WERI-Rb-1 (cell line): ENCODE measurements at regions not wholly inside any gene's neighbourhood (a gene's known extent, or its start where the extent isn't known, plus 50 kb on each side); places are given as distances from the start of the nearest gene placed in this dataset.

Experiments used
- DNase-seq: peaks from one replicate; pipeline ENCODE4 v3.0.0-alpha.2; 2020
- H3K27ac ChIP-seq: fragments of 250-450 bp; sonication (Bioruptor Pico); 2 replicates; pipeline ENCODE4 v1.5.1; 2020; ENCODE audit warnings: mild to moderate bottlenecking, moderate library complexity
- H3K27me3 ChIP-seq: fragments of 250-450 bp; sonication (Bioruptor Pico); 2 replicates; pipeline ENCODE4 v1.5.1; 2021; ENCODE audit warnings: mild to moderate bottlenecking, low read depth, moderate library complexity; ENCODE audit not compliant: insufficient read depth, severe bottlenecking
- H3K36me3 ChIP-seq: fragments of 250-450 bp; sonication (Bioruptor Pico); 2 replicates; pipeline ENCODE4 v1.5.1; 2020; ENCODE audit warnings: mild to moderate bottlenecking, moderate library complexity
- H3K4me3 ChIP-seq: 2 replicates; pipeline ENCODE4 v1.5.1; 2011; ENCODE audit warnings: low read depth, mild to moderate bottlenecking, control low read depth, low read length
- H3K9me3 ChIP-seq: fragments of 250-450 bp; sonication (Bioruptor Pico); 2 replicates; pipeline ENCODE4 v1.5.1; 2021; ENCODE audit warnings: mild to moderate bottlenecking, moderate library complexity; ENCODE audit not compliant: severe bottlenecking
- TF ChIP-seq, protein P1 (sequence below): IDR thresholded peaks from 2 replicates; pipeline ENCODE4 v1.5.1; 2011; ENCODE audit warnings: low read depth, mild to moderate bottlenecking, control low read depth, inconsistent platforms, low read length

DNA sequence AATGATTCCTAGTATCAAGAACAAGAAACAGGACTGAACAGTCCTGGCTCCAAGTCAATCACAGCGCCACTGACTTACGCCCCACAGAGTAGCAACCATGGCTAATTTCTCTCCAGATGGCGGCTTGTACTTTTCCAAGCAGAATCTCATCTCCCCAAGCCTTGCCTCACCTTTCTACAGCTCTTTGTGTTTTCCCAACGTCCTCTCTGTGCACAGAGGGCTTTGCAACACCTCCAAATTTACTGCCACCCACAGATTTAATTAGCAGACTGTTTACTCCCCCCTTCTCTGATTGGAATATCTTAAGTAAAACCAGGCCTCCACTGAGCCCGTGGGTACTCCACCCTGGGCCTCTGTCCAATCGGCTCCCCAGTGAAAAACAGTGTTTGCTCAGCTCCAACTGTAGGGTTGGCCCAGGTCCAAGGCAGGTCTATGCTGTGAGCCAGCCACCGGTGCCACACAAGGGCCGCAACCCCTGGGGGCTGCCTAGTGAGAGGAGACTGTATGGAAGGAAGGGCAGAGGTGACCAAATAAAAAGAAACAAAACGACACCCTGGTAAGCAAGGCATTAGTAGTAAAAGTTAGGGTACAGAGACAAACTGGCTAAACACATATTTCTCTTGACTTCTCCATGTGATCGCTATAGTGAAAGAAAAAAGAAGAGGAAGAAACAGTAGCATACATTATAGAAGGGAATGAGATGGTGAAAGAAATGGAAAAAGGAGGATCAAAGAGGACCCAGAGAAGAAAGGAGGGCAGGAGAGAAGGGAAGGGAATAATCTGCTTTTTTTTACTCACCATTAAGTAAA is 128.4 kb upstream of the SOD1 start:
- H3K4me3 ChIP-seq, result no peak overlapping the region
- no peak overlapping the region for H3K27ac ChIP-seq
- H3K27me3 ChIP-seq, result no peaks in the 10 kb centered on the region
- H3K36me3 ChIP-seq, result no peaks in the 10 kb centered on the region
- no peaks in the 10 kb centered on the region for H3K9me3 ChIP-seq
- no peak for DNase-seq
- TF ChIP-seq, protein P1, sequence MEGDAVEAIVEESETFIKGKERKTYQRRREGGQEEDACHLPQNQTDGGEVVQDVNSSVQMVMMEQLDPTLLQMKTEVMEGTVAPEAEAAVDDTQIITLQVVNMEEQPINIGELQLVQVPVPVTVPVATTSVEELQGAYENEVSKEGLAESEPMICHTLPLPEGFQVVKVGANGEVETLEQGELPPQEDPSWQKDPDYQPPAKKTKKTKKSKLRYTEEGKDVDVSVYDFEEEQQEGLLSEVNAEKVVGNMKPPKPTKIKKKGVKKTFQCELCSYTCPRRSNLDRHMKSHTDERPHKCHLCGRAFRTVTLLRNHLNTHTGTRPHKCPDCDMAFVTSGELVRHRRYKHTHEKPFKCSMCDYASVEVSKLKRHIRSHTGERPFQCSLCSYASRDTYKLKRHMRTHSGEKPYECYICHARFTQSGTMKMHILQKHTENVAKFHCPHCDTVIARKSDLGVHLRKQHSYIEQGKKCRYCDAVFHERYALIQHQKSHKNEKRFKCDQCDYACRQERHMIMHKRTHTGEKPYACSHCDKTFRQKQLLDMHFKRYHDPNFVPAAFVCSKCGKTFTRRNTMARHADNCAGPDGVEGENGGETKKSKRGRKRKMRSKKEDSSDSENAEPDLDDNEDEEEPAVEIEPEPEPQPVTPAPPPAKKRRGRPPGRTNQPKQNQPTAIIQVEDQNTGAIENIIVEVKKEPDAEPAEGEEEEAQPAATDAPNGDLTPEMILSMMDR, result no peak

DNA sequence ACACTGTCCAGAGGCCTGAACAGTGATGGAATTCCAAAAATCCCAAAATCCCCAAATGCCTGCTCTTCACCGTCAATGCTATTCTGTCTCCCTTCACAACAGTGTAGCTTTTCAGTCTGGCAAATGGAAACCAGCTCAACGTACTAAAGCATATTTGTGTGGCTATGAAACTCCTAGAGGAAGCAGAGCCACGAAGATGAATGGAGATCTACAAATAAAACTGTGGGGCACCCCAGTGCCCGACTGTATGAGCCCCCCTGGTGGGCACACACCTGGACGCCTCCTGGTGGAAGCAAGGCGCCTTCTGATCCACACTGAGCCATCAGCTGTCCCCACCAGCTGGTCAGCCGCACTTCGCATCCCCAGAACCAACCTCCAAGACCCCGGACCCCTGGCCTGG is 129.1 kb upstream of the SOD1 start:
- no peaks in the 10 kb centered on the region for H3K9me3 ChIP-seq
- H3K27me3 ChIP-seq, result no peaks in the 10 kb centered on the region
- H3K4me3 ChIP-seq, result no peak overlapping the region
- H3K27ac ChIP-seq, result no peak overlapping the region
- no peak for DNase-seq
- TF ChIP-seq, protein P1, result 0 out of 2 replicates have a peak, but pooled peaks have one; percentile 9
- no peaks in the 10 kb centered on the region for H3K36me3 ChIP-seq

DNA sequence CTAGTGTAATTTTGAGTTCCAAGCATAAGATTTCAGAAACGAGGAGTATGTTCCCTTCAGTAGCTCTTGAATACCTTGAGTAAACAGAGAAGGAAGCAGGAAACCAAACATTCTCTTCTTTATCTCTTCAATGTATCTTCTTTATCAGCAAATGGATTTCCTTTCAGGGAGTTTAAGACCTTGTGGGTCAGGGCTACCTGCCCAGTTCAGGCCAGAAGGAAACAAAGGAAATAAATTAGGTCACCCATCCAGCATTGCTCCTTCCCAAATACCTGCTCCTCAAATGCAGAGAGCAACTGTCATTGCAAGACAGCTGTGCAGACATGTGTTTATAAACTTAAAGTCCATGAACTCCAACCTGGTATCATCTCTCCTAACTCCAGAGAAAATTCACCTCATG is 130.1 kb upstream of the SOD1 start:
- TF ChIP-seq, protein P1, result no peak
- no peaks in the 10 kb centered on the region for H3K36me3 ChIP-seq
- H3K27me3 ChIP-seq, result no peaks in the 10 kb centered on the region
- no peaks in the 10 kb centered on the region for H3K9me3 ChIP-seq
- H3K4me3 ChIP-seq, result no peak overlapping the region
- H3K27ac ChIP-seq, result no peak overlapping the region
- no peak for DNase-seq

DNA sequence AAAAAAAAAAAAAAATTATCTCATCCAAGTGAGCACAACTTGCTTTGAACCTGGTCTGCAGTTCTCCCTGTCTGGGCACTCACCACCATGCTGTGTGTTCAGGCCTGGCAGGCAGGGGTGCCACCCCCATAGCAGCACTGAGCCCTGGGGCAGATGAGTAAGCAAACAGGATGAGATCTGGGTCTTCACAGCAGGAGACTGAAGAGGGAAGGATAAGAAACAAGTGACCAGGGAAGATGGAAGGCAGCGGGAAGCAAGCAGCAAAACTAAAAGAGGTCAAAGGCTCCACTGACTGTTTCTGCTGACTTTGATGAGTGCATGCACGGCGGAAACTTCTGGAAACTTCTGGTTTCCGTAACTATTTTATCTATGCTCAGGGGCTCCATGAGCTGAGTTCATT is 133.5 kb upstream of the SOD1 start:
- Histone ChIP-seq H3K36me3 (no peaks in the 10 kb centered on the region), H3K27ac (no peak overlapping the region; the same call in 1 of the 2 replicates), H3K4me3 (no peak overlapping the region), H3K9me3 (no peaks in the 10 kb centered on the region), H3K27me3 (no peaks in the 10 kb centered on the region)
- TF ChIP-seq, protein P1, result no peak
- no peak for DNase-seq

DNA sequence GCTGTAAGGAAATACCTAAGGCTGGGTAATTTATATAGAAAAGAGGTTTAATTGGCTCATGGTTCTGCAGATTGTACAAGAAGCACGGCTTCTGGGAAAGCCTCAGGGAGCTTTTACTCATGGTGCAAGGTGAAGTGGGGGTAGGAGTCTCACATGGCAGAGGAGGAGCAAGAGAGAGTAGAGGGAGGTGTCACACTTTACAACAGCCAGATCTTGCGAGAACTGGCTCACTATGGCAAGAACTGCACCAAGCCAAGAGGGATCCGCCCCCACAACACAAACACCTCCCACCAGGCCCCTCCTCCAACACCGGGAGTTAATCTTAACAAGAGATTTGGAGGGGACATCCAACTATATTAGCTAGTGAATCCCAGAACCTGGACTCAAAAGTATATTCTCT is 135.4 kb upstream of the SOD1 start:
- no peak overlapping the region for H3K4me3 ChIP-seq
- peak; percentile 21 for DNase-seq
- H3K27ac ChIP-seq, result no peak overlapping the region
- no peaks in the 10 kb centered on the region for H3K9me3 ChIP-seq
- no peaks in the 10 kb centered on the region for H3K36me3 ChIP-seq
- TF ChIP-seq, protein P1, result no peak
- H3K27me3 ChIP-seq, result no peaks in the 10 kb centered on the region

DNA sequence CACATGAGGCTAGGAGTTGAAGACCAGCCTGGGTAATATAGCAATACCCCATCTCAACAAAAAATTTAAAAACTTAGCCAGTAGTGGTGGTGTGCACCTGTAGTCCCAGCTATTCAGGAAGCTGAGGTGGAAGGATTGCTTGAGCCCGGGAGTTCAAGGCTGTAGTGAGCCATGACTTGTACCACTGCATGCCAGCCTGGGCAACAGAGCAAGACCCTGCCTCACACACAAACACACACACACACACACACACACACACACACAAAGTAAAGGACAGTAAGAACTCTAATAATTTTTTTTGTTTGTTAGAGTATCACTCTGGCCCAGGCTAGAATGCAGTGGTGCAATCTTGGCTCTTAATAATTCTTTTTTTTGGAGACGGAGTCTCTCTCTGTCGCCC is 138.0 kb upstream of the SOD1 start:
- H3K9me3 ChIP-seq, result no peaks in the 10 kb centered on the region
- no peak overlapping the region for H3K27ac ChIP-seq
- DNase-seq, result no peak
- TF ChIP-seq, protein P1, result no peak
- peaks cover 2% of the 10 kb centered on the region; the same call in 1 of the 2 replicates for H3K36me3 ChIP-seq
- H3K4me3 ChIP-seq, result no peak overlapping the region
- no peaks in the 10 kb centered on the region for H3K27me3 ChIP-seq
